GM19438 (cell line): ENCODE measurements at regions not wholly inside any gene's neighbourhood (a gene's known extent, or its start where the extent isn't known, plus 50 kb on each side); places are given as distances from the start of the nearest gene placed in this dataset.
"Not testable (repeated sequence)": the region's sequence is repeated elsewhere in the genome, so short reads cannot be mapped to it uniquely, and the experiment has no call there.

Source experiments
- ATAC-seq: cut with Tn5 transposase; IDR thresholded peaks from one replicate; pipeline ENCODE4 v1.9.1; 2021; ENCODE audit warnings: low read depth; ENCODE audit not compliant: unreplicated experiment

- no peak for ATAC-seq
Observed at GRCh38 chr6:81978230-81978629, 225.7 kb upstream of the TENT5A start.

GRCh38 chr6:81977486-81977885 is 225.0 kb upstream of the TENT5A start:
- no peak for ATAC-seq

- ATAC-seq, result no peak
Observed at GRCh38 chr6:81969814-81970213, 217.3 kb upstream of the TENT5A start.

- ATAC-seq, result no peak
Observed at GRCh38 chr6:81969011-81969410, 216.5 kb upstream of the TENT5A start.

- ATAC-seq, result no peak
Observed at GRCh38 chr6:81966968-81967367, 214.5 kb upstream of the TENT5A start.

- no peak for ATAC-seq
Observed at GRCh38 chr6:81962198-81962597, 209.7 kb upstream of the TENT5A start.

- peak; percentile 69 for ATAC-seq
Observed at GRCh38 chr6:81950877-81951276, 198.4 kb upstream of the TENT5A start.

GRCh38 chr6:81948861-81949260 is 196.4 kb upstream of the TENT5A start:
- no peak for ATAC-seq

GRCh38 chr6:81948196-81948595 is 195.7 kb upstream of the TENT5A start:
- not testable (repeated sequence) for ATAC-seq

GRCh38 chr6:81944661-81945060 is 192.2 kb upstream of the TENT5A start:
- no peak for ATAC-seq

- not testable (repeated sequence) for ATAC-seq
Observed at GRCh38 chr6:81942842-81943241, 190.4 kb upstream of the TENT5A start.

- ATAC-seq, result no peak
Observed at GRCh38 chr6:81942067-81942370, 189.5 kb upstream of the TENT5A start.

GRCh38 chr6:81940451-81940985 is 188.0 kb upstream of the TENT5A start:
- no peak for ATAC-seq

- ATAC-seq, result no peak
Observed at GRCh38 chr6:81939766-81940165, 187.3 kb upstream of the TENT5A start.

- no peak for ATAC-seq
Observed at GRCh38 chr6:81938991-81939732, 186.7 kb upstream of the TENT5A start.

- ATAC-seq, result no peak
Observed at GRCh38 chr6:81938014-81938856, 185.8 kb upstream of the TENT5A start.

- ATAC-seq, result no peak
Observed at GRCh38 chr6:81937296-81937937, 184.9 kb upstream of the TENT5A start.

- ATAC-seq, result no peak
Observed at GRCh38 chr6:81934936-81935335, 182.5 kb upstream of the TENT5A start.

- ATAC-seq, result no peak
Observed at GRCh38 chr6:81933608-81934051, 181.1 kb upstream of the TENT5A start.

GRCh38 chr6:81933089-81933488 is 180.6 kb upstream of the TENT5A start:
- no peak for ATAC-seq

GRCh38 chr6:81932448-81932847 is 180.0 kb upstream of the TENT5A start:
- ATAC-seq, result not testable (repeated sequence)
